Ovary (tissue), 7 donors: ENCODE measurements at regions not wholly inside any gene's neighbourhood (a gene's known extent, or its start where the extent isn't known, plus 50 kb on each side); places are given as distances from the start of the nearest gene placed in this dataset.

Experiments used
- DNase-seq, 5 donors: peaks; one replicate each; pipeline ENCODE4 v3.0.0-alpha.2; 2019 to 2020
- H3K27ac ChIP-seq, 2 donors: fragments of 200-600 bp; one replicate each; pipeline versions ENCODE4 v1.5.1 to v1.8.0; 2019 to 2022
- H3K27me3 ChIP-seq: fragments of 200-600 bp; one replicate; pipeline ENCODE4 v1.8.0; 2022
- H3K36me3 ChIP-seq: fragments of 200-600 bp; sonication (generic); one replicate; pipeline ENCODE4 v1.5.1; 2019
- H3K4me1 ChIP-seq: one replicate; pipeline ENCODE4 v1.8.1; 2013; ENCODE audit warnings: mild to moderate bottlenecking, moderate library complexity; ENCODE audit not compliant: insufficient read depth
- H3K4me3 ChIP-seq: fragments of 200-600 bp; sonication (generic); one replicate; pipeline ENCODE4 v1.5.1; 2017
- H3K9me3 ChIP-seq, 2 donors: fragments of 200-600 bp in 1 of 2; sonication (generic) in 1 of 2; one replicate each; pipeline versions ENCODE4 v1.5.1 to v1.8.1; 2013 to 2019; ENCODE audit warnings: mild to moderate bottlenecking in 1 of 2, moderate library complexity in 1 of 2
- EP300 ChIP-seq: sonication (generic); formaldehyde crosslinking; IDR thresholded peaks from one replicate; pipeline ENCODE4 v1.6.1; 2017; ENCODE audit warnings: antibody characterized with exemption
- POLR2A ChIP-seq: fragments of 450-650 bp; IDR thresholded peaks from one replicate; pipeline ENCODE4 v1.6.1; 2017; ENCODE audit warnings: antibody characterized with exemption, mild to moderate bottlenecking, moderate library complexity
- WGBS, 3 donors: extraction: QIAGEN DNeasy Blood & Tissue Kit in 1 of 3; methylation state at CpG; one replicate each; pipeline versions ENCODE4 v1.1.5 to v1.1.7; 2013 to 2017; 5-methylcytosine and 5-hydroxymethylcytosine counted together
- intact Hi-C, 4 donors: fragments of 100-400 bp; cut with DNase I; formaldehyde crosslinking; loops; one replicate each; pipeline versions ENCODE4 v1.11.0 to v1.15.1; 2022 to 2023
- TF ChIP-seq, protein P1 (sequence below), 3 donors: fragments of 450-650 bp in 2 of 3; fragments of 200-600 bp in 1 of 3; IDR thresholded peaks; one replicate each; pipeline versions ENCODE4 v1.5.1 to v1.8.0; 2016 to 2022; ENCODE audit warnings: antibody characterized with exemption in 3 of 3, mild to moderate bottlenecking in 1 of 3
- donor health status: DM: no; HTN: no; CAD: no; lungs with moderate emphysema.
- donor health status: DM: no; HTN: no; CAD: no.
- donor health status: Bipolar disorder and iron deficiency.
- donor health status: DM: no; HTN: no; CAD: no.
- donor health status: DM: yes; HTN: yes; CAD: no.

- intact Hi-C loops, result no loop called here
- H3K9me3 ChIP-seq, result no peaks in the 10 kb centered on the region
- WGBS, 3 donors, result 10 to 38% (median 13%) methylated on average over 1 of the region's 1 CpG
Measured at GRCh38 chr7:46076527-46076926, 155.5 kb upstream of the IGFBP3 start.

DNA sequence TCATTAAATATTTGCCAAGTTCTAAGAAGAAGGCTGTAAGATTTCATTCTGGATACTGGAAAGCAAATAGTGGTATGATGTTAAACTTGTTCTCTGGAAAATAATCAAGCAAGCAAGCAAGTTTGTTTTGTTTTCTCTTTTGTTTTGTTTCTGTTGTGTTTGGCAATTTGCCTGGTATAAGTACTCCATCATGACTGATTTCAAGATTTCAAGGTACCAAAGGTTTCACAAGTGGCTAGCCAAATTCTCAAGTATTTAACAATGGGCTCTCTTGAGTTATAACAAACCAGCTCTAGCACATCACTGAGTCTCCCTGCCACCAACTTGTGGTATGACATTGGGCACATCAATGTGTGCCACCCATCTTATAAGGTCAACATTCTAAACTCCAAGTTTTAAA, 151.7 kb upstream of the IGFBP3 start:
- Histone ChIP-seq H3K4me1 (peaks cover 1% of the 10 kb centered on the region), H3K9me3 (no peaks in the 10 kb centered on the region), H3K36me3 (no peaks in the 10 kb centered on the region), H3K27me3 (no peaks in the 10 kb centered on the region), H3K27ac (no peak overlapping the region), H3K4me3 (no peak overlapping the region)
- DNase-seq, result no peak
- intact Hi-C loops, result no loop called here
- TF ChIP-seq, protein P1, sequence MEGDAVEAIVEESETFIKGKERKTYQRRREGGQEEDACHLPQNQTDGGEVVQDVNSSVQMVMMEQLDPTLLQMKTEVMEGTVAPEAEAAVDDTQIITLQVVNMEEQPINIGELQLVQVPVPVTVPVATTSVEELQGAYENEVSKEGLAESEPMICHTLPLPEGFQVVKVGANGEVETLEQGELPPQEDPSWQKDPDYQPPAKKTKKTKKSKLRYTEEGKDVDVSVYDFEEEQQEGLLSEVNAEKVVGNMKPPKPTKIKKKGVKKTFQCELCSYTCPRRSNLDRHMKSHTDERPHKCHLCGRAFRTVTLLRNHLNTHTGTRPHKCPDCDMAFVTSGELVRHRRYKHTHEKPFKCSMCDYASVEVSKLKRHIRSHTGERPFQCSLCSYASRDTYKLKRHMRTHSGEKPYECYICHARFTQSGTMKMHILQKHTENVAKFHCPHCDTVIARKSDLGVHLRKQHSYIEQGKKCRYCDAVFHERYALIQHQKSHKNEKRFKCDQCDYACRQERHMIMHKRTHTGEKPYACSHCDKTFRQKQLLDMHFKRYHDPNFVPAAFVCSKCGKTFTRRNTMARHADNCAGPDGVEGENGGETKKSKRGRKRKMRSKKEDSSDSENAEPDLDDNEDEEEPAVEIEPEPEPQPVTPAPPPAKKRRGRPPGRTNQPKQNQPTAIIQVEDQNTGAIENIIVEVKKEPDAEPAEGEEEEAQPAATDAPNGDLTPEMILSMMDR (IDR thresholded peaks at IDR 0.05), result no peak
- no peak for TF ChIP-seq POLR2A
- TF ChIP-seq EP300, result no peak

More at GRCh38 chr7:46076527-46076926, 155.5 kb upstream of the IGFBP3 start:
- peaks cover 1% of the 10 kb centered on the region for H3K4me1 ChIP-seq
- H3K4me3 ChIP-seq, result no peak overlapping the region
- no peaks in the 10 kb centered on the region for H3K36me3 ChIP-seq
- TF ChIP-seq, protein P1 (IDR thresholded peaks at IDR 0.05), result no peak
- TF ChIP-seq POLR2A (no peak), EP300 (no peak)
- H3K27me3 ChIP-seq, result no peaks in the 10 kb centered on the region
- DNase-seq, result no peak
- no peak overlapping the region for H3K27ac ChIP-seq

- H3K27me3 ChIP-seq, result no peaks in the 10 kb centered on the region
- intact Hi-C loops, result no loop called here
Measured at GRCh38 chr7:46071601-46072000, 150.5 kb upstream of the IGFBP3 start.

GRCh38 chr7:46071076-46071475, 150.0 kb upstream of the IGFBP3 start:
- H3K27ac ChIP-seq, result no peak overlapping the region
- H3K27me3 ChIP-seq, result no peaks in the 10 kb centered on the region
- no peaks in the 10 kb centered on the region for H3K36me3 ChIP-seq
- TF ChIP-seq, protein P1 (IDR thresholded peaks at IDR 0.05), result no peak
- TF ChIP-seq EP300 (no peak), POLR2A (no peak)
- H3K9me3 ChIP-seq, result no peaks in the 10 kb centered on the region
- intact Hi-C loops, result no loop called here
- WGBS, 3 donors, result 44 to 73% (median 60%) methylated on average over 3 of the region's 3 CpGs
- peaks cover 1% of the 10 kb centered on the region for H3K4me1 ChIP-seq
- DNase-seq, result no peak
- no peak overlapping the region for H3K4me3 ChIP-seq

More at GRCh38 chr7:46071601-46072000, 150.5 kb upstream of the IGFBP3 start:
- Histone ChIP-seq H3K4me1 (peaks cover 1% of the 10 kb centered on the region), H3K9me3 (no peaks in the 10 kb centered on the region), H3K27ac (no peak overlapping the region), H3K4me3 (no peak overlapping the region), H3K36me3 (no peaks in the 10 kb centered on the region)
- 78 to 92% (median 90%) methylated on average over 1 of the region's 1 CpG for WGBS, 3 donors
- DNase-seq, result no peak
- TF ChIP-seq, protein P1 (IDR thresholded peaks at IDR 0.05), result no peak
- TF ChIP-seq EP300 (no peak), POLR2A (no peak)
